22Rv1 (cell line): ENCODE measurements at regions not wholly inside any gene's neighbourhood (a gene's known extent, or its start where the extent isn't known, plus 50 kb on each side); places are given as distances from the start of the nearest gene placed in this dataset.

Experiments used
- CTCF ChIP-seq: fragments of 450-650 bp; IDR thresholded peaks from 2 replicates; pipeline ENCODE4 v1.5.1; 2017; ENCODE audit warnings: mild to moderate bottlenecking
- ZFX ChIP-seq: fragments of 450-650 bp; IDR thresholded peaks from 2 replicates; pipeline ENCODE4 v1.6.1; 2017; ENCODE audit warnings: antibody characterized with exemption, borderline replicate concordance

GRCh38 chr5:34531751-34532360 lies 124.3 kb upstream of the RAI14 start:
- TF ChIP-seq CTCF (no peak), ZFX (no peak)
